AG08395 (cell line): ENCODE measurements at regions not wholly inside any gene's neighbourhood (a gene's known extent, or its start where the extent isn't known, plus 50 kb on each side); places are given as distances from the start of the nearest gene placed in this dataset.

ENCODE experiments used
- DNase-seq: peaks from one replicate; pipeline ENCODE4 v3.0.0; 2012; ENCODE audit warnings: mixed read lengths, low spot score

DNA sequence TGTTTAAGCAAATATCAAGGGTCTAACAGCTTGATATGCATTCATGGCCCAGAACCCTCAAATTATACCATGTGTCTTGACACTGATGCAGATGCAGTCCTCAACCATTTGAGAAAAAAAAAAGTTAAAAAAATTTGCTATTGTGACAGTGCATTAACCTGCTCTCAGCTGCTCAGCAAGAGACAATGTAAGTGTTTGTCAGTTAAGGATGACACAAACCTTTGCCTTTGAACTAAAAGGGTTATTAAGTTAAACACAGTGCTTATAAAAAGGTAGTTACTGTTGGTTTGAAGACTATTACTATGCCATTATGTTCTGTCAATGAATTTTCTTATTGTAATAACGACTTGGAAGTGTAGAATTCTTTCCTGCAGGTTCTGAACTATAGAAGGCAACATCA is 655.6 kb upstream of the NEGR1 start:
- no peak for DNase-seq

DNA sequence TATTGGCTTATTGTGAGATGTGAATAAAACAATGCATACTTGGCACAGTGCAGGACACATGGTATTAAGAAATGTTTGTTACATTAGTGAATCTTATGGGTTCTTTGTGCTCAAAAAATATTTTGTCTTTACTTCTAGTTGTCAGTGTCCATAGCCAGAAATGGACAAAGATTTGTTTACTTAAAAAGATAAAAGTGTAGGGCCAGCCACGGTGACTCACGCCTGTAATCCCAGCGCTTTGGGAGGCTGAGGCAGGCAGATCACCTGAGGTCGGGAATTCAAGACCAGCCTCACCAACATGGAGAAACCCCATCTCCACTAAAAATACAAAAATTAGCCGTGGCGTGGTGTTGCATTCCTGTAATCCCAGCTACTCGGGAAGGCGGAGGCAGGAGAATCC is 654.6 kb upstream of the NEGR1 start:
- no peak for DNase-seq

DNA sequence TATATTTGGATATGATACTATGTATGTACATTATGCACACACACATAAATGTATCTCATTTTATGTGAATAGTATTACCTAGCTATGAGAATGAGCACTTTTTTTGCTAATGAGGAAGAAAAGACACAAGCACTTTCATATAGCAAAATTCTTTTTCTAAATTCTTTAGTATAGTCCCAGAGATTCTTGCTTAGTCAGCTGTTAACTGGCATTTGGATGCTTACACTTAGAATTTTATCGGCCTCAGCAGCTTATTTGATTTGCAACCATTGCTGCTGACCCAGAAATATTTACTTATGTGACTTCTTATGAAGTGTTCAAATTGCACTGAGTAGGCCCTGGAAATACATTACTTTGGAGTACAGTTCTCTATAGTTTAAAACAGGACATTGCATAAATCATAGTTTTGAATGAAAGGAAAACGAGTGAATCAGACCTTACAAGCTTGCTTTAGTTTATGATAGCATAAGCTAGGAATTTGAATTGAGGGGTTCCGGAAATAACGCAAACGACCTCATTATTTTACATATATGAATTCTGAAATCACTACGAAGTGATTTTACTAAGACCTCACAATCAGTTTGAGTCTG is 653.9 kb upstream of the NEGR1 start:
- no peak for DNase-seq

DNA sequence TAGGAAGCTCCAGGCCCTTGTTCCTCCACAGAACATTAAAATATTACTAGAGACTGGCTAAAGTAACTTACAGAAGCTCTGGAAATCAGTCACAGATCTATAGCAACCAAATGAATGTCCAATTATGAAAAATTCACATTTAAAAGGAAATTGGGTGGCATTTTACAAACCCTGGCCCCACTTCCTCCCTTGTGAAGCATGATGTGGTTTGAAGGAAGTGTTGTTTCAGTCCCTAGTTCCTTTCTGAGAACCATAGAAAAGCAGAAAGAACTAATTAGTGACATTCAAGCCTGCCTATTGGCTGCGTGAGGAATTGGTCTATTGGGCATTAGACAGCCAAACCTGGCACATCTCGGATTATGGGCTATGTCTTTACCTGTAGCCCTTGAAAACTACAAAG is 649.7 kb upstream of the NEGR1 start:
- DNase-seq = no peak

DNA sequence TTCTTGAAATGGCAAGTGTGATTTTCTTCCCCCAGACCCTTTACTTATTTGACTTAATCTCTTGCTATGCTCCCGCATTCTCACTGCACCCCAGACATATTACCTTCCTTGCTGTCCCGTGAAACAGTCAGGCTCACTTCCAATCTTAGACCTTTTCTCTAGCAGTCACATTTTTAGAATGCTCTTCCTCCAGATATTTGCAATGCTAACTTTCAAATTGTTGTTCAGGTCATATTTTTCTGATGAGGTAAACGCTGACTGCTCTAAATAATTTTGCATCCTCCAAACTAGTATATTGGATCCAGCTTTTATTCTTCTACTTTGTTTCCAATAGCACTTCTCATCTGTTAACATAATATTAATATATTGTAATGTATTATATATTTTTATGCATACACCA is 648.2 kb upstream of the NEGR1 start:
- DNase-seq = no peak

DNA sequence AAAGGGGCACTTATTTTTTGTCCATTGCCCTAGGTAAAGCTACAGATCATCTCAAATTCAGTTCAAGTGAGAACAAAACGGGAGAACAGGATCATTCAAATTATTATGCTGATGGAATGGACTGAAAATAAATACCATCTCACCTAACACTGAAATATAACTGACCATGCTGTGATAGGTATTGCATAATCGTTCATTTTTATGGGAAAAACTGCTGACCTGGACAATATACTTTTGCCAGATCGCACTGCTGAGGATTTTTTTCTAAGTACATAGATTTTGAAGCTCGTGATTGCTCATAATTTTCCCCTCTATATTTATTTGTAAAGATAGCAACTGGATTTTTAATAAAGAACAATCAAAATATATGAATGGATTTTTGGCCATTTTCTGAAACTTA is 636.6 kb upstream of the NEGR1 start:
- DNase-seq = no peak

DNA sequence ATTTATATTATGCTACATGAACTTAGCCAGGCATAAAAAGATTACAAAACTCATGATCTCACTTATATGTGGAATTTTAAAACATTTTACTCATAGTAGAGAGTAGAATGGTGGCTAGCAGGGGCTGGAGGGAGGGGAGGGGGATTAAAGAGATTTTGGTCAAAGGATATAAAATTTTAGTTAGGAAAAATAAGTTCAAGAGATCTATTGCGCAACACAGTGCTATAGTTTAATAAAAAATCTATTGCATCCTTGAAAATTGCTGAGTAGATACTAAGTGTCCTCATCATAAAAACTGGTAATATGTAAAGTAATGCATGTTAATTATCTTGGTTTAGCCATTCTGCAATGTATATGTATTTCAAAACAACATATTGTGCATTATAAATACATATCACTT is 635.6 kb upstream of the NEGR1 start:
- no peak for DNase-seq

DNA sequence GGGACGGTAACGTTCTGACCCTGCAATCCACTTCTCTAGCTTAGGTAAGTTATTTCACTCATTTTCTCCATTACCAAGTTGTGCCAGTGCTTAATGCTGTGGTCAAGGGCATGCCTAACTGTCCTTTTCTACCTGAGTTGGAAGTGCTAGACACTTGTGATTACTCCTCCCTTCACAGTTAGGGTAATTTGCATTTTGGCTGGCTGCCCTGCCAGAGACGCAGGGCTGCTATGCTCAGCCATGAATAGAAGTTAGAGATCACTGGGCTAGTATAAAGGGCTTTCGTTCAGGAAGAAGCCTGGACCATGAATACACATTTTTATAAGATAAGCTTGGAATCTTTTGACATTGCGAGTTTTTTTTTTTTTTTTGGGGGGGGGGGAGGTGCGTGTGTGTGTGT is 633.2 kb upstream of the NEGR1 start:
- no peak for DNase-seq

DNA sequence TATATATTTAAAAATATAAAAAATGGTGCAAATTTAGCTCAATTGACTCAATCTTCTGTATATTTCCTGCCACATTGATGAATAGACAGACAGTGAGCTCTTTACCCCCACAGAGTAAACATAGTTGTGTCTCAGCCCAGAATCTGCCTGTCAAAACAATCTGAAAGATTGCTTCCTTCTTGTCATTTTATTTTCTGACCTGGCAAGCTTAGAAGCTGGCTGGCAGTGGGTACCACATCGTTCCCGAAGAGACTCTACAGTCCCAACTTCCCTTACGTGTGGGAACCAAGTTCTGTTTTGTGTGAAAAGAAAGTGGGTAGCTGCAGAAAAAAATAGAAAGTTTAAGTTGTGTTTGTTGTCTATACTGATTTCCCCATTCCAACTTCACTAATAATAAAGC is 629.3 kb upstream of the NEGR1 start:
- no peak for DNase-seq

DNA sequence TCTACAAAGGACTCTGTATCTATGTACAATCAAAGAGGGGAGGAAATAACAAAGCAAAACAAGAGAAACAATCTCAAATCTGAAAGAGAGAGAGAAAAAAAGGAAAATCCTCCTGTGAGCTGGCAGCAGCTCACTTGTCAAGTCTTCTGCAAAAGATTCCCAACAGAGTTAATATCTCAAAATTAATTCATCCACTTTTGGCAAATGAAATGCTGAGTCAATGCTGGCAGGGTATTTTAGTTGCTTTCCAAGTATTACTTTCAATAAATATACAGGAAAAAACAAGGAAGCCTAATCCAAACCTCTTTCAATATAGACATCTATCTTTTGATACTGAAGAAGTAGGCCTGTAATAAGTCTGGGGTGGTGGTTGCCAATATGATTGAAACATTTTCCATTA is 613.9 kb upstream of the NEGR1 start:
- DNase-seq = no peak

DNA sequence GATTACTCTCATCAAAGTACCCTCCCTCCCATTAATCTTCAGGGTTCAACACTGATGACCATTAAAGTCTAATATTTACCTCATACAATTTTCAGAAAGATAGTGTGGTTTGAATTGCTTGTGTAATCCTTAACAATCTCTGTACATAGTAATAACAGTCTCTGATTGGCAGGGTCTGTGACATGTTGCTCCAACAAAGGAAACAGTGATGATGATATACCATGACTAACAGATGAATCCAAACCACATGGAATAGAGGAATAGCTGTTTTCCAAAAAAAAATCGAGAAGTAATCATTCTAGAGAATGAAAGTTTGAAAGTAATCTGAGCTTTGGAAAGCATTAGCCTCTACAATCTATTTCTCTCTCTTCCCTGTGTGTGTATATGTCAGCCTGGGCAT is 610.1 kb upstream of the NEGR1 start:
- DNase-seq = peak; percentile 2

DNA sequence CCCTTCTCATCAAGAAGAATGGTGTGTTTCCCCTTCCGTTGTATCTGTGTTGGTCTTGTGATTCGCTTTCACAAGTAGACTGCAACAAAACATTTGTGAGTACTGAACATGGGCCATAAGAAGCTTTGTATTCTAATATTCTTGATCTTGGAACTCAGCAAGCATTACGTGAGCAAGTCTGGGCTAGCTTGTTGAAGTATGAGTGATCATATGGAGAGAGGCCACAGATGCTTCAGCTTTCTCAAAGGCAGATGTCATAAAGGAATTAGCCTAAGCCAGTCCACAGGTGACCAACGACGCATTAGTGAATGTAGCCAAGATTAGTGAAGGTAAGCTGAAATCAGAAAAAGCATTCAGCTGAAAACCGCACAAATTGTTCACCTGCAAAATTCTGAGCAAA is 609.6 kb upstream of the NEGR1 start:
- no peak for DNase-seq

DNA sequence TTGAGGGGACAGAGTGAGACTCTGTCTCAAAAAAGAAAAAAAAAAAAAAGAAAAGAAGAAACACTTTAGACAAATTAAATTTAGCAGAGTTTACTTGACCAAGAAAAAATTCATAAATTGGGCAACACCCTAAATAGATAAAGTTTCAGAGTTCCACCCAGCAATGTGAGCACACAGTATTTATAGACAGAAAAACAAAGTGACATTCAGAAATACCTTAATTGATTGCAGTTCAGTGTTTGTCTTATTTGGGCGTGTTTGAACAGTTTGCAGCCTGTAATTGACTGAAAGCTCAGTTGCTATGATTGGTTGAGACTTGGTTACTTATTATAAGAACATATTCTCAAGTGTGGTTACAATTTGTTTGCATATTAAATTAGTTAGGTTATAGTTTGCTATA is 603.5 kb upstream of the NEGR1 start:
- DNase-seq = no peak

DNA sequence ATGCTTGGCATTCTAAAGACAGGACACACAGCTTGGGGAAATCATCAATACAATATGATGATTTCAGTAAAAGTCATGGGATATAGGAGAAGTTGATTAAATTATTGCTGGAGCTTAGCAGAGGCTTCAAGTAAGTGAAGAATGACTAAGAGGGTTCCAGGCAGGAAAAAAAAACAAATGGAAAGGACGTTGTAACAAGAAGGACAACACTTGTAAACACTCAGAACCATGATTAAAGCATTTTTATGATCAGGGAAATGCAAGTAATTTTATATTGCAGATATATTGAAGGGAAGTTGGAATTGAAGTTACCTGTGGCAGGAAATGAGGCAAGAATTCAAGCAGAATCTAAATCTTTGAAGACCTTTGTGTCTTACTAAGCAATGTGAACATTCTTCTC is 602.7 kb upstream of the NEGR1 start:
- DNase-seq = no peak

DNA sequence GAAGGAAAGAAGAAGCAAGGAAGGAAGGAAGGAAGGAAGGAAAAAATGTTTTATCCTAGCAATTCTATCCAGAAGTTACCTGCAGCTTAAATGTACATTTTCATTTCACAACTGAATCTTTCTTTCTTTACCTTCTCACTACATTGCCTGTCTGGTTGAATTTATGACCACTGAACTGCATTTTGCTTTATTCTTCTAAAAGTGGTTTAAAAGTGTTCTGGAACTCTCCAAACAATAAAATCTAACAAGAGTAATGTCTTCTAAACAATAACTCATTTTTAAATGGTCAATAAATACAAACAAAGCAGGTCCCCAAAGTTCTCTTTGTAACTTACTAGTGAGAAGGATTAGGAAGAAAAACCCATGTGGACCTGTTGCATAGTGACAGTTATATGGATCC is 587.5 kb upstream of the NEGR1 start:
- DNase-seq = no peak

DNA sequence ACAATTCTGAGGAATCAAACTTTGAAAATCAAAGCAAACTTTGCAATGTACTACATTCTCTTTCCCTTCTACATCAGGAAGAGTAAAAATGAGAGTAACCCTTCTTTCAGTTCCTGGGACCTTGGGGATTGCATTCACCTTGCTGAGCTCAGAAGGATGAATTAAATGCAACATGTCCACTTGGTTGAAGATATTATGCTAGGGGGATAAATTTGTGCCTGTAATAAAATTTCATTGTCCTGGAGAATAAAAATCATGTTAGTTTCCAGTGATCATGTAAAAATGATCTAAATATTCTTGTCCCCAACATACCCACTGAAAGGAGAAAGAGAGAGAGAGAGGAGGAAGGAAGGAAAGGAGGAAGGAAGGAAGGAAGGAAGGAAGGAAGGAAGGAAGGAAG is 587.1 kb upstream of the NEGR1 start:
- no peak for DNase-seq

DNA sequence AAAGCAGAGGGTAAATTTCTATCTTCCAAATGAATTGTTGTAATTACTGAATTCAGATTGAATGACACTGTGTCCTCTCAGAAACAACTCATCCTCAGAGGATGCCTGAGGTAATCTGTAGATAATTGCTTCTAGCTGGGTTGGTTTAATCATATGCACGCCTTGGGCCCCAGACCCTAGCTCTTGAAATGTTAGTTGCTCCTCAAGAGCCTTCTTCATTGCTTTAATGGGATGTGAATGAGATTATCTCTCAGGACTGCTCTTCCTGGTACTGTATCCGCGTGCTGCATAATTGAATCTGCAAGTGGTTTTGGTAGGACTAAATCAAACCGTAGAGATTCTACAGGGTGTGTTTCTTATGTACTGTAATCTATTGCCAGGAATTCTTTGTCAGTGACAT is 569.3 kb upstream of the NEGR1 start:
- DNase-seq = no peak

DNA sequence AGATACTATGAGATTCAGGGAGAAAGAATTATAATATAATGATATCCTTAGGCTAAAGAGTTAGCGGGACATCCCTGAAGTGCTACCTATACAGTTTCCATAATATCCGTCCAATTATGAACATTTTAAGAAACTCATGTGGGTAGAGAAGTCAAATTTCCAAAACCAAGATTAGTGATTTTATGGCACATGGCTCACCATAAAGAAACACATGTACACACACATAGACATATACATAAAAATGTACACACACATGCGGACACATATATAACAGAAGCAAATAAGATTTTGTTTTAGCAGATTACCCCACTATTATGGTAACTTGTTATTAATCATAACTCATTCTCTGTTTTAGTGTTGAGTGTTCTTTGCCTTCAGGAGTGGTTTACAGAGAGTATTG is 566.7 kb upstream of the NEGR1 start:
- no peak for DNase-seq

DNA sequence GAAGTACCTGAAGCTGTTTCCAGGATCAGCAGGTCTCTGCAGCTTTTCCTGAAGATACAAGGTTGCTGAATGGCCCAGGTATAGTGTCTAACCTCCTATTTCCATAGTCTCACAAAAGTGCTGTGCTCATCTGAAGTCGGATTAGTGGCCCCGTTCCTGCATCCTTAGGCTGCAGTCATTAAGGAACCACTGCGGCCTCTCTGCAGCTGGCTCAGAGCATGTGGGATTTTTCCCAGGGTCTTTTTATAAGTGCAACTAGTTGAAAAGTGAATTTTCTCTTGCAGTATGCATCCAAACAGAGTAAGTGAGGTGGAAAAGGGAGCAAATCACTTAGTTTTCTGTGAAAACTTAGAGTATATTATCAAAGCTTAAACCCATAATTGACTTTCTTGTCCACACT is 565.3 kb upstream of the NEGR1 start:
- no peak for DNase-seq

DNA sequence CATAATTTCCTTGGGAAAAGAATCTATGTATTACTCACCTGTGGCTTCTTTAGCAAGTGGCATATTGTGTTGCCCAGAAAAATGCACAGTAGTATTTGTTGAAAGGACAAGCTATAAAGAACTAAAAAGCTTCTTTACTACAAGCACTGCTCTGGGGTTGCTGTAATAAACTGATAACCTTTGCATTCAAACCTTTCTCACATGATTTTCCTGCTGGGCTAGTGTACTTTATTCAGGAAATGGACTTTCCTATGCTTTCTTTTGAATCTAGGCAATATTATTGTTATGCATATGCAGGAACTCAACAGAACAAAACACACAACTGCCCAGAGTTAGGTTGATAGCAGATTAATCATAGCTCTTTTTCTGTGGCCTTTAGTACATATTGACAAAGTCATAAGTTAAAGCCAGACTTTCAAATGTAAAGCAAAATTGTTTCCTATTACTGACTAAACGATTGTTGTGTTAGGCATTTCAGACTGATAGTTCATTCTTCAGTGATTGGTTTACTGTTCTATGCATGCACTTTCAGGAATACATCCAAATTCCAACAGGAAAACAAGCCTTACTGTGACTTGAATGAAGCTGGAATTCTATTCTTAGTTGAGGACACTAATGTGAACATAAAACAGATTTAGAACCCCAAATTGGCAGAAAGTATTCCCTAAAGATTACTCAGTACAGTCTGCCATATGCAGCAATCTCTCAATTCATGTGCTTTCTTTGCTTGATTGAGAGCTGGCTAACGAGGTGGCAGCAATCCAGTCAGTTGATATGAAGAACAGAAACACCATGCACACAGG is 564.3 kb upstream of the NEGR1 start:
- DNase-seq = no peak

DNA sequence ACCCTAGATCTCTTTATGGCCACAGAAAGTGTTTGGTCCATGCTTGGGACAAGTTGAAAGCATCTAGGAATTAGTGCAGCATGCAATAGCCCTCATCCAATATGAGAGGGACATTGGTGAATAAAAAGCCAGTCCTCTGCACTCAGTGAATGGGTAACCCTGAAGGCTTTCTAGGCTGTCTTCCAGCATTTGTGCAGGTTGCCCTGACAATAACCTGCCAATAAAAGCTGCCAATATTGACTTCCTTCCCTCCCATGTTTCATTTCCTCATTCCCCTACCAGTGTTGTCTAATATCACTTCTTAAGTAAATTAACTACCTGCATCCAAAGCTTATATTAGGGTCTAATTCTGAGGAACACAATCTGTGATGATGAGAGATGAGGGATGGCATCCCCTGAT is 563.6 kb upstream of the NEGR1 start:
- no peak for DNase-seq

DNA sequence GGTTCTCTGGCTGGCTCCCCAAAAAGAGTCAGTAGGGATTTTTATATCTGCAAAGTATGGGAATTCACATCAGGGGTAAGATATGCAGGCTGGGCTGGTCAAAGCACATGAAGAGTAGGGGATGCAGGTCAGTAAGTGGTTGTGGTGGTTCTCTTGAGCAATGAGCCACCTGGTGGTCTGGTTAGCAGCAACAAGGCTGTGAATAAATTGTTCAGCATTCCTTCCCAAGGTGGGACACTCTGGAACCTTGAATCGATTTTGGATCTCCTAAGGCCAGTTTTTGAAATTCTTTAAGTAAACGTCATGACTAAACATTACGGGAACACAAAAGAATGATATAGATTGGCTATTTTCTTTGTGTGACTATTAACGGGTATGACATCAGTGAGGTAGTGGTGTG is 563.0 kb upstream of the NEGR1 start:
- DNase-seq = peak; percentile 11

DNA sequence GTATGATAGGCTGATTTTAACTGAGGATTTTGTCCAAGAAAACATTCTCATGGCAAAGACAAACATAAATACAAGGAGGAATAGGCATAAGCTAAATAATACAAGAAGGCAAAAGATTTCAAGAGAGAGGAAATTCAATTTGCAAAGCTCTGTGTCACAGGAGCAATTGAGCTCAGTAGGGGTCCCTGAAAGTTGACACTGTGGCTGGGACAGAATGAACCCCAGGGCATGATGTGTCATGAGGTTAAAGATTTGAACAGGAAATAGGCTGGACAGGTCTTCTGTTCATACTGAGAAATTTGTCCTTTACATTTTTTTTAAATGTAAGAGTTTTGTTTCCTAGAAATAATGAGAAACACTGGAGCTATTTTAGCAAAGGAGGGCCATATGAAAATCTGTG is 555.4 kb upstream of the NEGR1 start:
- DNase-seq = no peak
